Liver (tissue), 3 donors: ENCODE measurements at regions not wholly inside any gene's neighbourhood (a gene's known extent, or its start where the extent isn't known, plus 50 kb on each side); places are given as distances from the start of the nearest gene placed in this dataset.

Source experiments
- SP1 ChIP-seq: IDR thresholded peaks from 2 replicates; pipeline ENCODE4 v1.6.1; 2018; ENCODE audit warnings: antibody characterized with exemption, mild to moderate bottlenecking
- TAF1 ChIP-seq: conservative IDR thresholded peaks from 2 replicates; pipeline ENCODE4 v1.6.1; 2016; ENCODE audit warnings: antibody characterized with exemption, mild to moderate bottlenecking
- YY1 ChIP-seq: IDR thresholded peaks from 2 replicates; pipeline ENCODE4 v1.6.1; 2016; ENCODE audit warnings: antibody characterized with exemption, mild to moderate bottlenecking
- TF ChIP-seq, protein P1 (sequence below): fragments of 150-350 bp; IDR thresholded peaks from 2 replicates; pipeline ENCODE4 v1.5.1; 2017; ENCODE audit warnings: improper control_type of control experiment, low read depth, low read length; ENCODE audit not compliant: missing input control
- TF ChIP-seq, protein P2 (sequence below): IDR thresholded peaks from 2 replicates; pipeline ENCODE4 v1.6.1; 2016; ENCODE audit warnings: antibody characterized with exemption
- TF ChIP-seq, protein P3 (sequence below): IDR thresholded peaks from 2 replicates; pipeline ENCODE4 v1.6.1; 2016; ENCODE audit warnings: antibody characterized with exemption
- donor health status: healthy.
- donor health status: healthy.

DNA sequence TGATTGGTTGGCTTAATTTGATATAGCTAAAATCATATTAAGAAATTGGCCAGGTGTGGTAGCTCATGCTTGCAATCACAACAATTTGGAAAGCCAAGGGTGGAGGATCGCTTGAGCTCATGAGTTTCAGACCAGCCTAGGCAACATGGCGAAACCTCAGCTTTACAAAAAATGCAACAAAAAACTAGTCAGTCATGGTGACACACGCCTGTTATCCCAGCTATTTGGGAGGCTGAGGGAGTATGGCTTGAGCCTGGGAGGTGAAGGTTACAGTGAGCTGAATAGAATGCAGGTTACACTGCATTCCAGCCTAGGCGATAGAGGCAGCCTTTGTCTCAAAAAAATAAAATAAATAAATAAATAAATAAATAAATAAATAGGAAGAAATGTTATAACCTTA lies 1579.6 kb upstream of the SLC10A2 start:
- no peak for TF ChIP-seq TAF1
- no peak for TF ChIP-seq SP1
- no peak for TF ChIP-seq YY1
- TF ChIP-seq, protein P1, sequence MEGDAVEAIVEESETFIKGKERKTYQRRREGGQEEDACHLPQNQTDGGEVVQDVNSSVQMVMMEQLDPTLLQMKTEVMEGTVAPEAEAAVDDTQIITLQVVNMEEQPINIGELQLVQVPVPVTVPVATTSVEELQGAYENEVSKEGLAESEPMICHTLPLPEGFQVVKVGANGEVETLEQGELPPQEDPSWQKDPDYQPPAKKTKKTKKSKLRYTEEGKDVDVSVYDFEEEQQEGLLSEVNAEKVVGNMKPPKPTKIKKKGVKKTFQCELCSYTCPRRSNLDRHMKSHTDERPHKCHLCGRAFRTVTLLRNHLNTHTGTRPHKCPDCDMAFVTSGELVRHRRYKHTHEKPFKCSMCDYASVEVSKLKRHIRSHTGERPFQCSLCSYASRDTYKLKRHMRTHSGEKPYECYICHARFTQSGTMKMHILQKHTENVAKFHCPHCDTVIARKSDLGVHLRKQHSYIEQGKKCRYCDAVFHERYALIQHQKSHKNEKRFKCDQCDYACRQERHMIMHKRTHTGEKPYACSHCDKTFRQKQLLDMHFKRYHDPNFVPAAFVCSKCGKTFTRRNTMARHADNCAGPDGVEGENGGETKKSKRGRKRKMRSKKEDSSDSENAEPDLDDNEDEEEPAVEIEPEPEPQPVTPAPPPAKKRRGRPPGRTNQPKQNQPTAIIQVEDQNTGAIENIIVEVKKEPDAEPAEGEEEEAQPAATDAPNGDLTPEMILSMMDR: no peak
- TF ChIP-seq, protein P2, sequence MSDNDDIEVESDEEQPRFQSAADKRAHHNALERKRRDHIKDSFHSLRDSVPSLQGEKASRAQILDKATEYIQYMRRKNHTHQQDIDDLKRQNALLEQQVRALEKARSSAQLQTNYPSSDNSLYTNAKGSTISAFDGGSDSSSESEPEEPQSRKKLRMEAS: no peak
- TF ChIP-seq, protein P3, sequence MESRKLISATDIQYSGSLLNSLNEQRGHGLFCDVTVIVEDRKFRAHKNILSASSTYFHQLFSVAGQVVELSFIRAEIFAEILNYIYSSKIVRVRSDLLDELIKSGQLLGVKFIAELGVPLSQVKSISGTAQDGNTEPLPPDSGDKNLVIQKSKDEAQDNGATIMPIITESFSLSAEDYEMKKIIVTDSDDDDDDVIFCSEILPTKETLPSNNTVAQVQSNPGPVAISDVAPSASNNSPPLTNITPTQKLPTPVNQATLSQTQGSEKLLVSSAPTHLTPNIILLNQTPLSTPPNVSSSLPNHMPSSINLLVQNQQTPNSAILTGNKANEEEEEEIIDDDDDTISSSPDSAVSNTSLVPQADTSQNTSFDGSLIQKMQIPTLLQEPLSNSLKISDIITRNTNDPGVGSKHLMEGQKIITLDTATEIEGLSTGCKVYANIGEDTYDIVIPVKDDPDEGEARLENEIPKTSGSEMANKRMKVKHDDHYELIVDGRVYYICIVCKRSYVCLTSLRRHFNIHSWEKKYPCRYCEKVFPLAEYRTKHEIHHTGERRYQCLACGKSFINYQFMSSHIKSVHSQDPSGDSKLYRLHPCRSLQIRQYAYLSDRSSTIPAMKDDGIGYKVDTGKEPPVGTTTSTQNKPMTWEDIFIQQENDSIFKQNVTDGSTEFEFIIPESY: no peak
